CD4-positive, alpha-beta T cell treated with Interleukin-15 for 1 hour (primary cell): ENCODE measurements at regions not wholly inside any gene's neighbourhood (a gene's known extent, or its start where the extent isn't known, plus 50 kb on each side); places are given as distances from the start of the nearest gene placed in this dataset.
A peak's percentile ranks its signal among the peaks of the same experiment; 100 is the strongest.

Experiments
- DNase-seq: peaks from one replicate; pipeline ENCODE4 v3.0.0-alpha.2; 2020

DNA sequence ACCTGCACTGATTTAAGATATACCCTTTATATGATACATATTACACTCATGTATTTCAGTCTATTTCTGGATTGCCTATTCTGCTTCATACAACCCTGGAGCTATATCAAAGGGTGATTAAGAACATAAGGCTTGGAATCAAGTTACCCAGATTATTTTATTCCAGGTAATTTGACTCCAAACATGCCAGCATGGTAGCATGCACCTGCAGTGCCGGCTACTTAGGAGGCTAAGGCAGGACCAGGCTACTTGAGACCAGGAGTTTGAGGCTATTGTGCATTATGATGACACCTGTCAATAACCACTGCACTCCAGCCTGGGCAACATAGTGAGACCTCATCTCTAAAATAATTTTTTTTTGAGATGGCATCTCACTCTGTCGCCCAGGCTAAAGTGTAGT is 50.4 kb upstream of the NEO1 start:
- DNase-seq, result no peak

GRCh38 chr15:73000293-73000692 is 52.0 kb upstream of the NEO1 start:
- no peak for DNase-seq

DNA sequence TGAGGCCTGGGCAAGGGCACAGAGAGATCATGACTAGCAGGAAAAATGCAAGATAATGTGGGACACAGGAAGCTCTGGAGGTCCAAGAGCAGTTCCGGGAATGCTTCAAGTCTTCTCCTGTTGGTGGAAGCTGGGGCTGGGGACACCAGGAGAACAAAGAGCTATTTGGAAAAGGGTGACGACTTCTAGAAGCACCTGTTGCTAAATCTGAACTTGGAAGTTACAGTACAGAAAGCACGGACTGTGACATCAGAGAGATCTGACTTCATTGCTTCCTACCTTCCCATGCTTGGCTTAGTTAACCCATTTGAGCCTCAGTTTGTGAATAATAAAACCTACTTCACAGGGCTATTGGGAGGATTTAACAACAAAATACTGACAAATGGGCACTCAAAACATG is 52.7 kb upstream of the NEO1 start:
- no peak for DNase-seq

DNA sequence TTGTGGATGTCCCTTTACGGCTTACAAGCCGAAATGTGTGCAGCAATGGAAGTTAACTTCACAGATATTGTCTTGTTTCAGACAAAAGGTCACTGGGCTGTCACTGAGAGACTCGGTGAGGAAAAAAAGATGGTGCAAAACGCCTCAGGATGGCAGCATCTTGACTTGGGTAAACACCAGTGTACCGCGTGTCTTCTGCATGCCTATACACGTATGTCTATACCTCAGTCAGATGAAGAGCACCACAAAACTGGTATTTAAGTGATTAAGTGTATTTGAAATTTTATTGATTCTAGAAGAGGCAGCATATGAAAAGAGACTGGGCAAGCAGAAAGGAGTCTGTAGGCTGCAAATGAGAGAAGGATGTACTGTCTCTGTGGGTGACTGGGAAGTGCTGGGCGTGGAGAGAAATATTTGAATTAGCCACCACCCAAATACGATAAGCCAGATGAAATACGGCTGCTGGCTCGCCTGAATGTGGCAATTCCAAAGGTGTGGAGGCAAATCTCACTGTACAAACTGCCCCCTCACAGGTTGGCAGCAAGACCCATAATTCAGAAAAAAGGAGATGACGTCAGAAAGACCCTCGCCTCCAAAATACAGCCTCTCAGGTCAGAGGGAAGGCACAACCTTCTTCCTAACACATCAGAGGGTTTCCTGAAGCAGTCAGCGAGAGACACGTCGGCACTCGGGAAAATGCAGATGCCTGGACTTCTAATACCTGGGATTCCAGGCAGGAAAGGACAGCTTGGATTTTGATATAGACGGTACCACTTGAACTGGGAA is 53.4 kb upstream of the NEO1 start:
- DNase-seq, result no peak

- DNase-seq, result no peak
These were observed 54.0 kb upstream of the NEO1 start for GRCh38 chr15:72998226-72998625.

GRCh38 chr15:72995849-72996248 is 56.4 kb upstream of the NEO1 start:
- DNase-seq, result no peak

GRCh38 chr15:72994534-72995177 is 57.6 kb upstream of the NEO1 start:
- DNase-seq, result no peak

GRCh38 chr15:72992841-72993252 is 59.4 kb upstream of the NEO1 start:
- DNase-seq, result no peak

DNA sequence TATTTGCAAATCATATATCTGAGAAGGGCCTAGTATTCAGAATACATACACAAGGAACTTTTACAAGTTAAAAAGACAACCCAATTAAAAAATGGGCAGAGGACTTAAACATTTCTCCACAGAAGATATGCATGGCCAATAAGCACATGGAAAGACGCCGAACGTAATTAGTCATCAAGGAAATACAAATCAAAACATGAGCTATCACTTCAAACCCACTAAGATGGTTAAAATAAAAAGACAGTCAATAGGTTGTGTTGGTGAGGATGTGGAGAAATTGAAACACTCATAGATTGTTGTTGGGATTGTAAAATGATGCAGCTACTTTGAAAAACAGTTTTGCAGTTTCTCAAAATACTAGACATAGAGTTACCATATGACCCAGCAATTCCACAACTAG is 61.2 kb upstream of the NEO1 start:
- no peak for DNase-seq

- DNase-seq, result no peak
These were observed 68.3 kb upstream of the NEO1 start for GRCh38 chr15:72983801-72984545.

DNA sequence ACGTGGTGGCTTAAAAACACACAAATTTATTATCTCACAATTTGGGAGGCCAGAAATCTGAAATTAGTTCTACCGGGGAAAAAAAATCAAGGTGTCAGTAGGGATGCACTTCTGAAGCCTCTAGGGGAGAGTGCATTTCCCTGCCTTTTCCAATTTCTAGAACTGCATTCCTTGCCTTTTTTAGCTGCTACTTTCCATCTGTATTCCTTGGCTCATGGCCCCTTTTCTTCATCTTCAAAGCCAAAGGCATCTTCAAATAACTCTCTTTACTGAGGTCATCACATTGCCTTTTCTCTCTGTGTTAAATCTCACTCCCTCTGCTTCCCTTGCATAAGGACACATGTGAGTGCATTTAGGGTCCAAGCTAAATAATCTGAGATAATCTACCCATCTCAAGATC is 69.5 kb upstream of the NEO1 start:
- DNase-seq, result no peak

- no peak for DNase-seq
These were observed 71.6 kb upstream of the NEO1 start for GRCh38 chr15:72980661-72981060.

DNA sequence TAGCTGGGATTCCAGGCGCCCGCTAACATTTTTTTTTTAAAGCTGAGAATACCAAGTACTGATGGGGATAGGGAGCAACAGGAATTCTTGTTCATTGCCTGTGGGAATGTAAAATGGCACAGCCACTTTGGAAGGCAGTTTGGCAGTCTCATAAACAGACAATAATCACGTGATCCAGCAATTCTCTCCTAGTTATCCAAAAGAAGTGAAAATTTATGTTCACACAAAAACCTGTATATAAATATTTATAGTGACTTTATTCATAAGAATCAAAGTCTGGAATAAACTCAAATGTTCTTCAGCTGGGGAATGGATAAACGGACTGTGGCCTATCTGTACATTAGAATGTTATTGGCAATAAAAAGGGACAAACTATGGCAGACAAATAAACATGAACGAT is 72.5 kb upstream of the NEO1 start:
- no peak for DNase-seq

- DNase-seq, result no peak
These were observed 73.0 kb upstream of the NEO1 start for GRCh38 chr15:72979308-72979707.

DNA sequence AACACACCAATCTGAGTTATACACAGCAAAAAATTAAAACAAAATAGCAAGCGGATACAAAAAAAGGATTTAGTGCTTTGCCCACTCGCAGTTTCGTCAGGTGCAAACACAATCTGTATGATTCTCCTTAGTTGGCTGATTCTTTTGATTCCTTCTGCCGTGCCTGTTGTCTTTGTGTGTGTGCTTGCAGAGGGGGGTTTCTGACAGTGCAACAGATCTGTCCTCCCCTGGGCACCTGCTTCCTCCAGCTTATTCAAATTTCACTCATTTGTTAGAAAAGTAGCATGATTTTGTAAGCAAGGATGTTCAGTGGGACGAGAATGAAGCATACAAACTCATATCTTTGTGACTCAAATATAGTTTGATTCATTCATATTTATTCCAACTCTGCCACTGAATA is 74.0 kb upstream of the NEO1 start:
- DNase-seq, result no peak

DNA sequence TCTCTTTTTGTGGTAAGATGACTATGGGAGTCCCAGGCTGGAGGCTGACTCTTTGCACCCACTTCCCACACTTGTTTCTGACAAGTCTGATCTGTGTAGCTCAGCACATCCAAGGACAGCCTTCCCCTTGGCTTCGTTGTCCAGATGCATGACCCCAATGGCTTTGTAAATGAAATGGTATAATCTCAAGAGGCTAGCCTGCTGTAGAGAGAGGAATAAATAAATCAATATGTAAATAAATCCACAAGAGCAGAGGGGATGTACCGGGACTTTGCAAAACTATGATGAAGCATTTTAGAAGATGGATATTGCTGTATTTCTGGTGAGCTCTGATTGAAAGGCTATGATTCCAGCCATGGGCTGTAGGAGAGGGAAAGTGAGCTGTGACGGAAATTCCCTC is 79.9 kb upstream of the NEO1 start:
- DNase-seq, result no peak

GRCh38 chr15:72971766-72972165 is 80.5 kb upstream of the NEO1 start:
- no peak for DNase-seq

GRCh38 chr15:72970933-72971760 is 81.1 kb upstream of the NEO1 start:
- no peak for DNase-seq

- no peak for DNase-seq
These were observed 83.7 kb upstream of the NEO1 start for GRCh38 chr15:72968531-72968922.

DNA sequence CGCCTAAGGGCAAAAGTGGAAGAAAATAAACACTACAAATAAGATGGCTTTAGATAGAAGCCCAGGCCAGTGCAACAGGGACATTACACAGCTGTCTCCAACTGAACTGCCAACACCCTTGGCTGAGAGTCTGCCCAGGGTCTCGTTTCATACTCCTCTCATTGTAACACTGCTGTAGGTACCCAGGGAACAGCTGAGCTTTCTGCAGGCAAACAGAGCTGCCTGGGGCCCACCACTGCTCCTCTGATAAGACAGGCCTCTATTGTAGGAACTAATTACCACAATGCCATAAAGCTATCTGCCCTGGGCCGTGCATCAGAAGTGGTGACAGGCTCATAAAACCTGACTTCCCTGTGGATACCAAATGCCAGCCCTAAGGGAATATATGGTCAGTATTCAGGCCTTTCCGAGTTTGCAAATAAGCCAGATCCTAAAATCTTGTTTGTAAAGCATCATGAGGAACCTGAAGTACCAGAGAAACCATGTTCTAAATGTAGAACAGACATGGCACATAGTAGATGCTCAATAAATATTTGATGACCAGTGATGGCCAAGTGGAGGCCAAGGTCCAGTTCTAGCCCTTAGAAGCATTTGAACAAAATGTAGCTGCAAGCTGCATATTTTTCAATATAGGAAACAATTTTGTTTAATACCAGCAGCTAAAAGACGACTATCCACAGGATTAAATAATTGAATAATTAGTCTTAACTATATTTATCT is 84.3 kb upstream of the NEO1 start:
- DNase-seq, result no peak

DNA sequence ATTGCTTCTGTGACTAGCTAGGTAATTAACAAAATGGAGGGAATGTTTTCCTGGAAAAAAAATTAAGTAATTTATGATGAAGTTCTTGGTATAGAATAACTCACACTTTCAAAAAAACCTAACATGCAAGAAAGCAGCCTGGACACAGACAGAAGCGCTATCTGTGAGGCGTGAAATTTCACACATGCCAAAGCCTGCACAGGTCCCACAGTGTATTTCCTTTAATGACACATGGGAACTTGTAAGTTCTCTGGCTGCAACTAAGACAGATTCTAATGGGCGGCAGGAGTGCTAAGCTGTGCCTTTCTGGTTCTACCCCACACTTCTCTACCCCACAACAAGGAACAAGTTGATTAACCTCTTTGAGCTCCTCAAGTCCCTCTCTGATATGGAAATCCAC is 84.9 kb upstream of the NEO1 start:
- peak; percentile 24 for DNase-seq

DNA sequence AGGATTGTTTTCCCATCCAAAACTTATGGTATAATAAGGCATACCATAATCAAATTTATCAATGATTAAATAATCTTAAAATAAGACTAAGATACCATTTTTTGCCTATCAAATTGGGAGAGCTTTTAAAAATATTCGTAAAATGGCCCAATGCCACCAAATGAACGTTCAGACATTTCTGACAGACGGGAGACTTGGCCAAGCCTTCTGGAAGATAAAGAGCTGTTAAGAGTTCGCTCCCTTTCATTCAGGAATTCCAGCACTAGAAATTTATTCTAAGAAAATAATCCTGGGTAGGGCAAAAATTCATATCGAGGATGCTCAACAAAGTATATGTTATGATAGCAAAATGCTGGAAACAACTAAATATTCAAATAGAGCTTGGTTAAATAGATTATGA is 85.6 kb upstream of the NEO1 start:
- DNase-seq, result no peak

- DNase-seq, result no peak
These were observed 86.6 kb upstream of the NEO1 start for GRCh38 chr15:72965671-72966070.
